RWPE1 (cell line): ENCODE measurements at regions not wholly inside any gene's neighbourhood (a gene's known extent, or its start where the extent isn't known, plus 50 kb on each side); places are given as distances from the start of the nearest gene placed in this dataset.

Source experiments
- CTCF ChIA-PET: fragments of 350-600 bp; sonication (Branson Sonifier 250); formaldehyde crosslinking; extraction: SDS; loops from one replicate; lab custom pipeline; 2021; lab: Yijun Ruan, JAX
- POLR2A ChIA-PET: fragments of 400-600 bp; formaldehyde crosslinking; extraction: SDS; loops from one replicate; lab custom pipeline; 2020; ENCODE audit warnings: antibody characterized with exemption; ENCODE audit not compliant: low non-redundant PET; lab: Yijun Ruan, JAX
- DNase-seq: peaks from one replicate; pipeline ENCODE4 v3.0.0; 2012; ENCODE audit warnings: low spot score
- H3K27ac ChIP-seq: fragments of 450-650 bp; 2 replicates; pipeline ENCODE4 v1.5.1; 2017
- TF ChIP-seq, protein P1 (sequence below): fragments of 450-650 bp; conservative IDR thresholded peaks from 2 replicates; pipeline ENCODE4 v1.5.1; 2017; ENCODE audit warnings: low read depth, mild to moderate bottlenecking

DNA sequence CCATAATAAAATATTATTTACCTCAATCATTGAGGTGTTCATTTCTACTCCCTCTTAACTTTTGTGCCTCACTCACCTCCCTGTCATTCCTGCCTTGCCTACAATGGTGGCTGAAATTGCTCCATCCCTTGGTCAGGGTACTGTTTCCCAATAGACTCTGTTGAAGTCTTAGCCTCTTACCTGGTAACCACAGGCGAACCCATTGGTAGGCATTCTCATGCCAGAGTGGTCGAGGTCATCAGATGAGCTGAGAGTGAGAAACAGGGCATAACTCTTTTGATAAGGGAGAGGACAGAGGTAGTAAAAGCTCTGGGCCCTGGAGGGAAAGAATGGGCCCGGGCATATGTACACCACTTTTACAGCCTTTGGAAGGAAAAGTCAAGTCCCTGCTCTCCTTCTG is 265.6 kb downstream of the ARRDC4 start:
- ChIA-PET CTCF (no interaction called here), POLR2A (no interaction called here)
- TF ChIP-seq, protein P1, sequence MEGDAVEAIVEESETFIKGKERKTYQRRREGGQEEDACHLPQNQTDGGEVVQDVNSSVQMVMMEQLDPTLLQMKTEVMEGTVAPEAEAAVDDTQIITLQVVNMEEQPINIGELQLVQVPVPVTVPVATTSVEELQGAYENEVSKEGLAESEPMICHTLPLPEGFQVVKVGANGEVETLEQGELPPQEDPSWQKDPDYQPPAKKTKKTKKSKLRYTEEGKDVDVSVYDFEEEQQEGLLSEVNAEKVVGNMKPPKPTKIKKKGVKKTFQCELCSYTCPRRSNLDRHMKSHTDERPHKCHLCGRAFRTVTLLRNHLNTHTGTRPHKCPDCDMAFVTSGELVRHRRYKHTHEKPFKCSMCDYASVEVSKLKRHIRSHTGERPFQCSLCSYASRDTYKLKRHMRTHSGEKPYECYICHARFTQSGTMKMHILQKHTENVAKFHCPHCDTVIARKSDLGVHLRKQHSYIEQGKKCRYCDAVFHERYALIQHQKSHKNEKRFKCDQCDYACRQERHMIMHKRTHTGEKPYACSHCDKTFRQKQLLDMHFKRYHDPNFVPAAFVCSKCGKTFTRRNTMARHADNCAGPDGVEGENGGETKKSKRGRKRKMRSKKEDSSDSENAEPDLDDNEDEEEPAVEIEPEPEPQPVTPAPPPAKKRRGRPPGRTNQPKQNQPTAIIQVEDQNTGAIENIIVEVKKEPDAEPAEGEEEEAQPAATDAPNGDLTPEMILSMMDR = no peak
- no peak for DNase-seq
- H3K27ac ChIP-seq = no peak overlapping the region

DNA sequence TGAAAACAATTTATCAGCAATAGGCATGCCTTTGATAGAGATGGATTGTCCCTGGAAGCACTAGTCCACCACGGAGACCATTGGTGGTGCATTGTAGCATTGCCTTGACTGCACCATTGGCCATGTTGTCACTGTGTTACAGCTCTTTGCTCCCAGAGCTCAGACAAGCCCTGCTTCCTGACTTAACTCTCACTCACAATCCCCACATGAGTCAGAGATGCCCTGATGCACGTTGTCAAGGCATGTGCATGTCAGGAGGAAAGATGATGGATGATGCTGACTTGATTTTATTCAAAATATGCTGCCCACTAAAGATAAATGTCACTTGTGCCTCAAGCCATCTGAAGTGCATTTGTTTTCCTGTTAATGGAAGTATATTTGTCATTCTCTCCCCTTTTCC is 266.1 kb downstream of the ARRDC4 start:
- CTCF ChIA-PET = no interaction called here
- DNase-seq = peak; percentile 37
- H3K27ac ChIP-seq = no peak overlapping the region
- POLR2A ChIA-PET = no interaction called here
- TF ChIP-seq, protein P1 = no peak

DNA sequence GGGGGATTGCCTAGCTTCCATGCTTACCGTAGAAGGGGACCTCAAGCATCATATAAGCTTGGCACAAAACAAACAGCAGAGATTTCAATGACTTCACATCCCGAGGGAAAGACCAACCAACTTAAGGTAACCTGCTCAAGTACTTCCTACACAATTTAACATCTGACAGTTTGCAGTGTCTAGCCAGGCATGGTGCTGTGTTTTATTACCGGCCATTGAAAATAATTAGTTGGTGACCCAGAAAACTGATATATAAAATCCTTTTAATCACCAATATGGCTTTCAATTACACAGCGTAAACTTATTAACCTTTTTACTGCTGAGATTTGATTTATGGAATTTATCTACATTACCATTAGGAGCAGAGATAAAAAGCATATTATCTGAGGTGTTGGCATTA is 268.3 kb downstream of the ARRDC4 start:
- ChIA-PET POLR2A (no interaction called here), CTCF (no interaction called here)
- H3K27ac ChIP-seq = no peak overlapping the region
- DNase-seq = no peak
- TF ChIP-seq, protein P1 = no peak

DNA sequence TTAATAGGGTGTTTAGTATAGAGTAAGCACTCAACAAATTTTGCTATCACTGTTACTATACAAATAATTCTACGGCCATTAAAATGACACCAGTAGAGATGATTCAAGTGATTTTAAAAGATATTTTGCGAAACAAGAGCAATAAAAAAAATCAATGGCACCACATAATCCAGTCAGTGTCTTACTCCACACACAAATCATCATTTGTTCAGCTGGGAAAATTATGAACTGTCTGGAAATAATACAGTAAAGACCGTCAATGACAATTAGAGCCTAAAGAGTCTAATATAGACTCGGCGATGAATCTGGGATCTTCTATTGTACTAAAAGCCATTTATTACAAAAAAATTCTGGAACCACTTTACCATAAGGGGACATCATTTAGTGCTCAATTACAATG is 270.5 kb downstream of the ARRDC4 start:
- DNase-seq = no peak
- TF ChIP-seq, protein P1 = no peak
- no peak overlapping the region for H3K27ac ChIP-seq
- POLR2A ChIA-PET = no interaction called here
- CTCF ChIA-PET = no interaction called here

DNA sequence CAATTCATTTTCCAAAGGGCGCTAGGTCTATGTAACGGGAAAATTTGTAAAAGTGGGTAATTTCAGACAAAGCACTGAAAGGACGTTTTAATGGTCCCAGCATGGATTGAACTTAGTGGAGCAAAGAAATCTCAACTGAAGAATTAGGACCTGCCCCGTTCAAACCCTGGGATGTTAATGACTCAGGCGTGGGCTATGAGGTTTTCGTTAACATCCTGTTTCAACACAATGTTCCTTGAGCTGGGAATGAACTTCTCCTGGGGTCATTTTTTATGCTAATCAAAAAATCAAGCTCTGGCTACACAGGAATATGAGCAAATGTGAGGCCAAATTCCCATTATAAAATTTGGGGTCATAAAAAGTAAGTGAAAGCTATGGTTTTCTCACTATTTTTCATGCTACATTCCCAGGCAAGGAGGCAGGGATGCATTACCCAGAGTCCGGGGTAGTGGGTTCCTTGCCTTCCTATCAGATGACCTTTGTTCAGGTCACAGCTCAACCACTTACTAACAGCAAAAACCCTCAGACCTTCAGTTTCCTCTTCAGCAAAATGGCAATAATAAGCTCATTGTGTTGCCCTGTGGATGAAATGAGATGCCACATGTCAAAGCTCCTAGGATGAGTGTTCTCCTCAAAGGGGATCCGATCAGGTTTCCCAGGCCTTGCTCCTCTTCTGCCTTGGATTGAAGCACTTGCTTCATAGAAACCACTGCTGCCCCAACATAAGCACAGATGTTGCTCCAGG is 271.4 kb downstream of the ARRDC4 start:
- H3K27ac ChIP-seq = peak overlapping the region; percentile 74
- peak; percentile 91 for DNase-seq
- CTCF ChIA-PET = interaction anchor here (0.7 to 0.8 kb wide), 2 partner anchors 54 to 177 kb away, joined by 3 to 4 read pairs; no protein-coding TSS in a partner anchor
- TF ChIP-seq, protein P1 = no peak
- POLR2A ChIA-PET = no interaction called here

DNA sequence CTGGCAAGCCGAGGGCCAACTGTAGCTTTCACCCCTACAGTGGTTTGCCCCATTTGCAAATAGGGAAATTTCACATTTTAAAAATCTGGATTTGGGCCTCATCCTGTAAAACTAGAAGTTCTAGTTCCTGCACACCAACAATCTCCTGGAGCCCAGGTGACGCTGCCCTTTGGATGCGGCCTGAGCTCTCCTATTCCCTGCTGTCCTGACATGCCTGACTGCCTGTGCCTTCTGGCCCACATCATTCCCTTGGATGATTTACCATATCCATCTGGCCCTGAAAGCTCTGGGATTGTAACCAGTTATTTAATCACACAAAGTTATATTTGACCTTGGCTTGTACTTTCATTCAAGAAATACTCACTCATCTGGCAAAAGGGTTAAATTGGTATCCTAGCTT is 272.3 kb downstream of the ARRDC4 start:
- DNase-seq = no peak
- TF ChIP-seq, protein P1 = no peak
- ChIA-PET CTCF (no interaction called here), POLR2A (no interaction called here)
- H3K27ac ChIP-seq = peak overlapping the region; percentile 74
